HG03280 (cell line): ENCODE measurements at regions not wholly inside any gene's neighbourhood (a gene's known extent, or its start where the extent isn't known, plus 50 kb on each side); places are given as distances from the start of the nearest gene placed in this dataset.
"Not testable (repeated sequence)": the region's sequence is repeated elsewhere in the genome, so short reads cannot be mapped to it uniquely, and the experiment has no call there.

Source experiments
- ATAC-seq: cut with Tn5 transposase; IDR thresholded peaks from one replicate; pipeline ENCODE4 v1.9.1; 2021; ENCODE audit warnings: mild to moderate bottlenecking, moderate library complexity; ENCODE audit not compliant: unreplicated experiment

DNA sequence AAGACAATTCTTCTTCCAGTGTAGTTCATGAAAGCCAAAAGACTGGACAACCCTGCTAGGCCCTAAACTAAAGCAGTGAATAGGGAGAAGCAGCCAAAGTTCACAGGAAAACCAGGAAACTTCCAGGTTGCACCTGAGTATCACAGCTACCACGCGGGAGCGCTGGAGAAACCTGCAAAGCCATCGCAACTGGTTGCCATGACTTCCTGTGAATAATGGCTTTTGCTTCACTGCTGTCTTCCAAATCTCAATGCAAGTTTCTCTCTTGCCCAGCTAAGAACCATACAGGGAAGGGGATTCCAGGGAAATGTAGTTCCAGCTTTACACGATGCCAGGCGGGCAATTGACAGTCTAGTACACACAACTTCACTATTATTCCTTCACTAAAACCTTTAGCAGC is 114.1 kb downstream of the GXYLT1 start:
- no peak for ATAC-seq

DNA sequence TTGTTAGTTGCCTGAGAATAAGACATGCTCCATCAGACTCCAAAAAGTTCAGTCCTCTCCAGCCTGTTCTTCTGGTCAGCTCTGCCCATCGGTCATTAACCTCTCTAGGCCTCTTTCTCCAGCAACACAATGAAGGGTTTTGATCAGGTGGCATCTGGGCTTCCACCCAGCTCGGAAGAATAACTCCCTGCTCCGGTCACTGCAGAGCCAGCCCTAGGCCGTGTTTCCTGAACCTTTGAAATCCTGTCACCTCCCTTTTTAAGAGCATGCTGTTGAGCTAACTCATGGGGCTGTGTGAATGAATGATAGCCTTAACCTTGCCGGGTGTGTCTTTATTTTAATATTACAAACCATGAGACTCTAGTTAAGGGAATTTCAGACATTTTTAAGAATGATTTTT is 117.1 kb downstream of the GXYLT1 start:
- ATAC-seq: no peak

DNA sequence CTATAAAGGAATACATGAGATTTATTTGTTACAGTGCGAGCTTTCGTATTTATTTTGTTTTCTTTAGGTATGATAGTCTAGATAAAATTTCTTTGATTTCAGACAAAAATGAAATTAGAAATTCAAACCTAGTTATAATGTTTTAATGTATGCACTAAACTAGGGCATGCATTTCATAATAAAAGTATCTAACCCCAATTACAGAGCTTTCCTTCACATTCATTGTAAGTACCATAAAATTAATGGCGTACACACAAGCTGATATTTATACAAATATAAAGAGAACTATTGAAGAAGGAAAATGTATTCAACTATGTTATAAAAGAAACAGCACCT is 120.2 kb downstream of the GXYLT1 start:
- ATAC-seq: no peak

DNA sequence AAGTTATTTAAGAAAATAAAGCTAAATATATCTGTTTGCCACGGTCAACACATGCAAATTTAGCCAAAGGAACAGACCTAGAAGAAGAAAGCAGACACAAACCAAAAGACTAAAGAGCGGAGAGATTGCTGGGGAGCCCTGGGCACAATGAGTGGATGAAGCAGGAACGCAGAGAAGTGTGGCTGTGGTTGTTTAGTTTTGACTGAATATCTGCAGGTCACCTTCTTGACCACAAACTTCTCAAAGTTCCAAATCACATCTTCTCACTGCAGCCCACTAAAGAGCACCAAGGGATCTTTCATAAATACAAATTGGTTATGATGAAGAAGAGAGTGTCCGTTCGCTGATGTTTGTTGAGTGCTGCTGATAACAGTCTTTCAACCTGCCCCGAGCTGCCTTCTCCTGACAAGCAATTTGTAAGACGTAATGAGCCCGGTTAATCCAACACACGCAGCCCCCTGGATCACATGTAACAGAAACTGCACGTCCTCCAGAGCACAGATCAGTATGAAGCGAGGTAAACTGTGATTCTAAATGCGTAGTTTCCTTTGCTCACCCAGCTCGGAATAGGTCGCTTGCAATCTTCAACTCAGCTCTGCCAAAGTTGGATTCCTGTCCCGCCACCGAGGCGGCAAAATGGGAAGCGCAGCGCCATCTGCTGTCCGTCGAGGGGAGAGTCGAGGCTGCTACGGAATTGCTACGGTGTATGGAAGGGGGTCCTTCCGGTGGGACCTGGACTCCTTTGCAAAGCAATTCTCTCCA is 120.8 kb downstream of the GXYLT1 start:
- ATAC-seq: peak; percentile 91

DNA sequence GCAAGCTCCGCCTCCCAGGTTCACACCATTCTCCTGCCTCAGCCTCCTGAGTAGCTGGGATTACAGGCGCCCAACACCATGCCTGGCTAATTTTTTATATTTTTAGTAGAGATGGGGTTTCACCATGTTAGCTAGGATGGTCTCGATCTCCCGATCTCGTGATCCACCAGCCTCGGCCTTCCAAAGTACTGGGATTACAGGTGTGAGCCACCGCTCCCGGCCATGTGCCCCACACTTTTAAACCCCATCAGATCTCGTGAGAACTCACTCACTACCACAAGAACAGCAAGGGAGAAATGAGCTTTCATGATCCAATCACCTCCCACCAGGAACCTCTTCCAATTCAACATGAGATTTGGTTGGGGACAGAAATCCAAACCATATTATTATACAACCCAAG is 122.7 kb downstream of the GXYLT1 start:
- not testable (repeated sequence) for ATAC-seq

DNA sequence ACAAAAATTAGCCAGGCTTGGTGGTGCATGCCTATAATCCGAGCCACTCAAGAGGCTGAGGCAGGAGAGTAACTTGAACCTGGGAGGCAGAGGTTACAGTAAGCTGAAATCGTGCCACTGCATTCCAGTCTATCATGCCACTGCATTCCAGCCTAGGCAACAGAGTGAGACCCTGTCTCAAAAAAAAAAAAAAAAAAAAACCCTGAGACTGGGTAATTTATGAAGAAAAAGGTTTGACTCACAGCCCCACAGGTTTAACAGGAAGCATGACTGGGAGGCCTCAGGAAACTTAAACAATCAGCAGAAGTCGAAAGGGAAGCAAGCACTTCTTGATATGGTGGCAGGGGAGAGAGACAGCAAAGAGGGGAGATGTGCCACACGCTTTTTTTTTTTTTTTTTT is 123.2 kb downstream of the GXYLT1 start:
- no peak for ATAC-seq

DNA sequence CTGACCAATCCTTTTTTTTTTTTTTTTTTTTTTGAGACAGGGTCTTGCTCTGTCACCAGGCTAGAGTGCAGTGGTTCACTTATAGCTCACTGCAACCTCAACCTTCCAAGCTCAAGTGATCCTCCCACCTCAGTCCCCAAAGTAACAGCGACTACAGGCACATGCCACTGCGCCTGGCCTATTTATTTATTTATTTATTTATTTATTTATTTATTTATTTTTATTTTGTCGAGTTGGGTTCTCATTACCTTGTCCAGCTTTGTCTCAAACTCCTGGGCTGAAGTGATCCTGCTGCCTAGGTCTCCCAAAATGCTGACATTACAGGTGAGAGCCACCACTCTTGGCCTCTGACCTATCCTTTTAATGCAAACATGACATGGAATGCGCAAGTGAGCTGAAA is 124.4 kb downstream of the GXYLT1 start:
- no peak for ATAC-seq

DNA sequence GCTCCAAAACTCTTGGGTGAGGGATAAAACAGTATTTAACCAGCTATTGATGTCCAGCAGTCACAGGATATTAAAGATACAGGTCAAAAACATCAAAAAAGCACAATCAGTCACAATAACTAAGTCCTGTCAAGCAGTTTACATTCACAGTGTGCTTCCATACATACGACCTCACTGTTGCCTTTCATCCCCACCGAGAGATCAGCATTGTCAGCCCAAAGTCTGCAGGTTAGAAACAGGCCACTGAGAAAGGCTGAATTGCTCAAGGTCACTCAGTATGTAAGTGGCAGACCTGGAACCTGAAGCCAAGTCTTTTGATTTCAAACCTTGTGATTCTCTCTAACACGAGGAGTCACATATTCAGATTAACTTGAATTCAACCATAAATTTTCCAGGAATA is 124.9 kb downstream of the GXYLT1 start:
- no peak for ATAC-seq

DNA sequence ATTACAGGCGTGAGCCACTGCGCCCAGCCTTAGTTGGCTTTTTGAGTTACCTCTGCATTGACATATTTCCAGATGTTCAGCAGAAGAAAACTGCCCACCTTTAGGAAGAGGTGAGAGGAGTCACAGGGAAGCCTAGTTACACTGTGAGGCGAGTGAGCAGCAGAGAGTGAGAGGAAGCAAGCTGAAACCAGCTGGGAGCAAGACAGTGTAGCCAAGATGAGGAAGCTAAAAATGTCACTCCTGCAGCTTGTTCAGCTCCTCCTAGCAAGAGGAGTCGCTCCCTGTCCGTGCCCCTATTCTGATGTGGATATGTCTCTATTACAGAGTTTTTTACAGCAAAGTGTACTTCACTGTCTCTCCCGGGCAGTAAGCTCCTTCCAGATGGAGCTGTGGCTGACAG is 127.6 kb downstream of the GXYLT1 start:
- ATAC-seq: no peak

DNA sequence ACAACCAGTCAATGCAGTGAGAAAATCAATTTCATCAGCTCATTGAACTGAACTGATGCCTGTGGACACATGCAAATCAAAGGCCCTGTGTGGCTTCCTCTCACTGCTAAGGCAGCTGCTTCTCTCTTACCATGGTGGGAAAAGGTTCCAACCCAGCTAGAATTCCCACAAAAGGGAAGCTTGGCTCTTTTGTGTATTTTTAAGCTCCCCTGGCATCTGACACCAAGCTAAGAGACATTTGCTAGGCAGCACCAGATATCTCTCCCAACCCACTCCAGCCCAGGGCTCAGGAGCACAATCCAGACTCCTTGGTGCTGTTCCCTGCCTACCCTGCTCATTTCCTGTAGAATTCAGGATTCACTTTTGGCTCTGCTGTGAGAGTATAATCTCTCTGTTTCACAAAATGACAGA is 129.6 kb downstream of the GXYLT1 start:
- ATAC-seq: no peak

DNA sequence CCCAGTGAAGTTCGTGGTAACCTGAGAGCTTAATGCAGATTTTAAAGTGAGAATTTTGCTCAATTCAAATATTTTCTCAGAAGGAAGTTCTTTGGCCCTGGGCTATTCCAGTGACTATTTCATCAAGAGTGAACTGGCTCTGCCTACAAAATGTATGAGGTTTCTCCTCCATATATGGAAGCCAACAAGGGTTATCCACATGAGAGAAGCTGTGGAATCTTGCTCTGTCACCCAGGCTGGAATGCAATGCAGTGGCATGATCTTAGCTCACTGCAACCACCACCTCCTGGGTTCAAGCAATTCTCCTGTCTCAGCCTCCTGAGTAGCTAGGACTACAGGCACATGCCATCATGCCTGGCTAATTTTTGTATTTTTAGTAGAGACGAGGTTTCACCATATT is 132.2 kb downstream of the GXYLT1 start:
- not testable (repeated sequence) for ATAC-seq

DNA sequence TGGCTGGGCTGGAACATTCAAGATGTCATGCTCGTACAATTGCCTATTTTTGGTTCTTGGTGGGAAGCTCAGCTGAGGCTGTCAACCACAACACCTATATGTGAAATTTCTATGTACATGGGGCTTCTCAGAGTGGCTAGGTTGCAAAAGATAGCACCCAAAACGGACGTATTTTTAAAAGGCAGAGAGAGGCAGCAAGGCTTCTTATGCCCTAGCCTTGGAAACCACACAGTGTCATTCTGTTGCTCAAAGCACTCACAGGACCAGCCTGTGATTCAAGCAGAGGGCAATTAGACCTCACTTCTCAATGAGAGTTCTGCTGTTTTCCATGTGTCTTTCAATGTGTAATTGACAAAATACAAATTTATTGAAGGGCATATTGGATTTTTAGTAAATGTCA is 134.0 kb downstream of the GXYLT1 start:
- ATAC-seq: no peak

DNA sequence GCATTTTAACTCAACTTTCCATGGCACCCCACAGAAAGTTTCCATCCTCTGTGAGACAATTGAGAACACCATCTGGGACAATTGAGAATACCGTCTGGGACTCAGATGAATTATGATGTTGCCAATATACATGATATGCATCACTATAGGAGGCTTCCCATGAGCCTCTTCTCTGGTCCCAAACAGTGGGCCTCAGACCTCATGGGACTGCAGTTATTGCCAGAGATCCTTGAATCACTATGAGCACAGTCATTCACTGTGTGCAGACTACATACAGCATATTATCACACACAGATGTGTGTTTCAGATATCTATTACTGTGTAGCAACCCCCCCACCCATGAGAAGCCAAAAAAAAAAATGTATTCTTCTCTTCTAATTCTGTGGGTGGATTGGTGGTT is 134.4 kb downstream of the GXYLT1 start:
- no peak for ATAC-seq

DNA sequence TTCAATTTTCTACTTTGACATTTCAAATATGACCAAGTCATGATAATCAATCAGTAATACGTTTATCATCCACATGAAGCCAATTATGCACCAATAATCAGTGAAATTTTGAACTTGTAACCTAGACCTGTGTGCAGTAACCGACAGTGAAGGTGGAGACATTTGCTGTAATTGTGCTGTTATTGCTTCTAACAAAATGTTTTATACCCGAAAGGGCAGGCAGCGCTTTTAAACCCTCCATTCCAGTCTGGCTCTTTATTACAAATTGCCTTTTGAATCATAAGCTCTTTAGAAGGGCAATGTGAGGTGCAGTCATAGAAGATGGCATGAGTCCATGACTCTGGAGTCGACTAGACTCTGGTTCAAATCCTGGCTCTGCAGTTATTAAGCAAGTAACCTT is 135.7 kb downstream of the GXYLT1 start:
- ATAC-seq: no peak

DNA sequence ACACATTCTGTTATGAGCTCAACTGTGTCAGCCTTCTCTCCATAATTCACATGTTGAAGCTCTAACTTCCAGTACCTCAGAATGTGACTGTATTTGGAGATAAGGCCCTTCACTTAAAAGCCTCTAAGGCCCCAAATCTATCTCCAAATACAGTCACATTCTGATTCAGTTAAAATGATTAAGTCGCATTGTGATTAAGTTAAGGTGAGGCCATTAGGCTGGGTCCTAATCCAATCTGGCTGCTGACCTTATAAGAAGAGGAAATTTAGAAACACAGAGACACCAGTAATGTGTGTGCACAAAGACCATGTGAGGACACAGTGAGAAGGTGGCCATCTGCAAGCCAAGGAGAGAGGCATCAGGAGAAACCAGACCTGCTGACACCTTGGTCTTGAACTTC is 141.6 kb downstream of the GXYLT1 start:
- ATAC-seq: no peak

DNA sequence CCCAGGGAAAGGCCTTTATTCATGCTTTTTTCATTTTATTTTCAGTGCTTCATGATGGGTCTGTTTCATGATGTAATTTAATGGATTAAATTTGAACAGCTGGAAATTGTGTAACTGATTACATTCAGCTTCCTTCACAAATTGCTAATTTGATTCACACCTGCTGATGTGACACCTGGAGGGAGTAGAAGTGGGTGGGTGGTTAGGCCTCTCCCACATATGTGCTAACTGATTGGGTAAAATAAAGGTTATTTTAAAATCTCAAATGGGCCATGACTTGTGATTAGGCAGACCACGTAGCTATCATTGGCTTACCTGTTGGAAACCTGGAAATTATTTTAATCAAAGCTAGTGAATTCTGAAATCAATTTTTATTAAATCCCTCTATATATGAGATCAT is 142.1 kb downstream of the GXYLT1 start:
- no peak for ATAC-seq

DNA sequence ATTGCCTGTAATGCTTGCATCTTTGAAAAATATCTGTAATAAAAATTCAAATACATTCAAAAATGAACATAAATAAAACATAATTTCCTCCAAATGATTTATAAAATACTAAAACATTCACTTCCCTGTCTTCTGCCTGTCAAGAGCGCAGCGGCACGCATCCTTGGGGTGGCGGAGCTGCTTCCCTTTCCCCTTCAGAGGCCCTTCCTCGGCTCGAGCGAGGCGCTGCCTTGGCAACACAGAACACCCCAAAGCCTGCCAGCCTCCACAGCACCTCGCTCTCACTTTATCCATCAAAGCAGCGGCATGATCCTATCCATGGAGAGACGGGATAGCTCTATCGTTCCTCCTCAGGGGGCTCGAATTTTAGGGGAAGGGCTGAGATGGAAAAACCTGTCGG is 146.2 kb downstream of the GXYLT1 start:
- ATAC-seq: no peak

DNA sequence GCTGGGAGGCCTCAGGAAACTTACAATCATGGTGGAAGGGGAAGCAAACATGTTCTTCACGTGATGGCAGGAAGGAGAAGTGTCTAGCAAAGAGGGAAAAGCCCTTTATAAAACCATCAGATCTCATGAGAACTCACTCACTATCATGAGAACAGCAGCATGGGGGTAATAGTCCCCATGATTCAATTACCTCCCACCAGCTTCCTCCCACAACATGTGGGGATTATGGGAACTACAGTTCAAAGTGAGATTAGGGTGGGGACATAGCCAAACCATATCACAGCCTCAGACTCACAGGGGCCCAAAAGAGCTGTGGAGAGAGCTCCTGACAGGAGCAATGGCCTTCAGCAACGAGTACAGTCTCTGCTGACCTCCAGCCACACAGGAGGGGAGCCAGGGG is 151.4 kb downstream of the GXYLT1 start:
- no peak for ATAC-seq

DNA sequence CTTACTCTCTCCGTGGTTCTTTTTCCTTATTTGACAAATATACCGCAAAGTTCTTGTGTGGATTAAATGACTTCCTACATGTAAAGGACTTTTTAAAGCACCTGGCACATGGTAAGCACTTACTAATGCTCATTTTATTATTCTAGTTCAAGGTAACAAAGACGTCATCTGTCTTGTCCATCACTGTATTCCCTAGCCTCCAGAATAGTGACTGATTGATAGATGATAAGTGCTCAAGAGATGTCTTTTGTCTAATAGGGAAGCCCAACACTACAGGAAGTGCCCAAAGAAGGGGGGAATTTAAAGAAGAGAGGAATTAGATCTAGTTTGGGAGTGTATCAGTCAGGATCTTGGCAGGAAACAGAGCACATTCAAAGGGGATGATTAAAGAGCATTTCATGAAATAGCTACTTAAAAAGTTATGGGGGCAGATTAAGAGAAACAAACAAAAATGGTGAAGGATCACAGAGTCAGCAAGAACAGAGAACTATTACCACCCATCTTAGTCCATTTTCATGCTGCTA is 151.9 kb downstream of the GXYLT1 start:
- no peak for ATAC-seq

DNA sequence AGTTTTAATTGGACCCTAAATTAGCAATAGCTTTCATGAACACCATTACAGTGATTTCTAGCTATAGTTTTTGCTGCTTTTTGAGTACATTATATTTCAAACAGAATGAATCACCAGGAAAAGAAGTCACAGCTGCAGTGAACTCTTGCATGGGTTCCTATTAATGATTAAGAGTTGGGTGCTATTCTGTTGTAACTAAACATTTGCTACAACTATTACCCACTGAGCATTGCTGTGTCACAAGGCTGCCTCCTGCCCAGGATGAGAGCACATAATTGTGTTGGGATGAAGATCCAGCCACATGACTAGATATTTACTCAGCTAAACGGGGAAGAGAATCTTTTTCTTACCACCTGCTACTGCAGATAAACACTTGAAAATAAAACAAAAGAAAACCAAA is 152.7 kb downstream of the GXYLT1 start:
- ATAC-seq: no peak

DNA sequence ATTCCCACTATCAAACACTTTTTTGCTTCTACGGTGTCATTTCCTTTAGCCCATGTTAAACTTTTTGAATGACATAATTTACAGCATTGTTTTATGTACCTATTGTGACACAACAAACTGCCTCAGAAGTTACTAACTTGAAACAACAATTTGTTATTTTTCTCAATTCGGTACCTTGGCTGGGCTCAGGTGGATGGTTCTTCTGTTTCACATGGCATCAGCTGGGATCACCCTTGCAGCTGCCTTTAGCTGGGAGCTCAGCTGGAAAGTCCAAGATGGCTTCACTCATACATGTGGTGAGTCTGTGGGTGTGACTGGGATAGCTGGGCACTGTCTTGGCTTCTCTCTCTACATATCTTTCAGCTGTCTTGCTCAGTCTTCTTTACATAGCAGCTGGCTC is 156.0 kb downstream of the GXYLT1 start:
- ATAC-seq: no peak

DNA sequence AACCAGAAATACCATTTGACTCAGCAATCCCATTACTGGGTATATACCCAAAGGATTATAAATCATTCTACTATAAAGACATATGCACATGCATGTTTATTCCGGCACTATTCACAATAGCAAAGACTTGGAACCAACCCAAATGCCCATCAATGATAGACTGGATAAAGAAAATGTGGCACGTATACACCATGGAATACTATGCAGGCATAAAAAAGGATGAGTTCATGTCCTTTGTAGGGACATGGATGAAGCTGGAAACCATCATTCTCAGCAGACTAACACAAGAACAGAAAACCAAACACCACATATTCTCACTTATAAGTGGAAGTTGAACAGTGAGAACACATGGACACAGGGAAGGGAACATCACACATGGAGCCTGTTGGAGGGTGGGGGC is 158.2 kb downstream of the GXYLT1 start:
- ATAC-seq: not testable (repeated sequence)

DNA sequence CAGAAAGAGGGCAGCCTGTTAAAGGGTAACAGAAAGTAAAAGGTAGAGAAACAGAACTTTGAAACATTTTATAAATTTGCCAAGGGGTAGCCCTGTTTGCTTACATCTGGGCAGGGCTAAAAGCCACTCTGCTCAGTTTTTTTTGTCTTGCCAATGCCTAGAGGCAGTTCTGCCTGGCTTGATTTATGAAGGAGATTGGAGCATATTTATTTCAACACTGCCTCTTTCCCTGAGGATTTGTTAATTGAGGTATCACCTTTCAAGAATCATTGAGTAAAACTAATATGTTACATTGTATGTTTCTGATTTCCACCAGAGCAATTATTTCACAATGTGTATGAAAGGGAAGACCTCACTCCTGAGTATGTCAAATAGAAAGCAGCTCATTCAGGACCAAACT is 160.8 kb downstream of the GXYLT1 start:
- no peak for ATAC-seq
